HUES64 (cell line): ENCODE measurements at regions not wholly inside any gene's neighbourhood (a gene's known extent, or its start where the extent isn't known, plus 50 kb on each side); places are given as distances from the start of the nearest gene placed in this dataset.

Source experiments
- H3K27ac ChIP-seq: 2 replicates; pipeline ENCODE4 v1.7.0; 2013; ENCODE audit warnings: low read depth, low read length, inconsistent platforms
- H3K27me3 ChIP-seq: 2 replicates; pipeline ENCODE4 v1.6.1; 2013; ENCODE audit warnings: mild to moderate bottlenecking, low read length; ENCODE audit not compliant: insufficient read depth
- H3K36me3 ChIP-seq: 2 replicates; pipeline ENCODE4 v1.6.1; 2013; ENCODE audit warnings: mild to moderate bottlenecking, low read length; ENCODE audit not compliant: insufficient read depth
- H3K4me1 ChIP-seq: 2 replicates; pipeline ENCODE4 v1.6.1; 2013; ENCODE audit warnings: mild to moderate bottlenecking, low read length, moderate library complexity; ENCODE audit not compliant: insufficient read depth
- H3K4me3 ChIP-seq: 2 replicates; pipeline ENCODE4 v1.5.1; 2013; ENCODE audit warnings: mild to moderate bottlenecking, low read length, moderate library complexity
- H3K9ac ChIP-seq: 2 replicates; pipeline ENCODE4 v1.6.1; 2013; ENCODE audit warnings: mild to moderate bottlenecking, low read depth, low read length
- H3K9me3 ChIP-seq: 2 replicates; pipeline ENCODE4 v1.6.1; 2013; ENCODE audit warnings: low read depth, low read length; ENCODE audit not compliant: insufficient read depth
- WGBS: fragments of 150-250, 120-280 bp; methylation state at CpG from one replicate; pipeline ENCODE4 v1.1.7; 2013; ENCODE audit warnings: missing lambda C conversion rate; 5-methylcytosine and 5-hydroxymethylcytosine counted together

- H3K4me1 ChIP-seq: 0 out of 2 replicates have a peak, but pooled peaks cover 5% of the 10 kb centered on the region
- WGBS: 83% methylated on average over 2 of the region's 6 CpGs
- H3K4me3 ChIP-seq: no peak overlapping the region
- no peak overlapping the region for H3K9ac ChIP-seq
- H3K36me3 ChIP-seq: no peaks in the 10 kb centered on the region
- no peaks in the 10 kb centered on the region for H3K27me3 ChIP-seq
- 0 out of 2 replicates have a peak, but pooled peaks cover 6% of the 10 kb centered on the region for H3K9me3 ChIP-seq
- H3K27ac ChIP-seq: no peak overlapping the region
Observed at GRCh38 chr7:16211402-16211925, 209.9 kb downstream of the CRPPA start.

GRCh38 chr7:16210171-16210570 is 211.2 kb downstream of the CRPPA start:
- 95% methylated on average over 2 of the region's 2 CpGs for WGBS
- H3K9me3 ChIP-seq: no peaks in the 10 kb centered on the region
- H3K36me3 ChIP-seq: no peaks in the 10 kb centered on the region
- no peak overlapping the region for H3K9ac ChIP-seq
- H3K4me3 ChIP-seq: no peak overlapping the region
- H3K4me1 ChIP-seq: peaks cover 11% of the 10 kb centered on the region
- H3K27me3 ChIP-seq: no peaks in the 10 kb centered on the region
- no peak overlapping the region for H3K27ac ChIP-seq

- Histone ChIP-seq H3K9me3 (no peaks in the 10 kb centered on the region), H3K4me3 (no peak overlapping the region), H3K36me3 (no peaks in the 10 kb centered on the region), H3K27ac (no peak overlapping the region), H3K27me3 (no peaks in the 10 kb centered on the region), H3K9ac (no peak overlapping the region), H3K4me1 (peaks cover 15% of the 10 kb centered on the region)
- 94% methylated on average over 2 of the region's 2 CpGs for WGBS
Observed at GRCh38 chr7:16207321-16207720, 214.0 kb downstream of the CRPPA start.

- Histone ChIP-seq H3K36me3 (no peaks in the 10 kb centered on the region), H3K27ac (peak overlapping the region; percentile 38), H3K9ac (no peak overlapping the region), H3K9me3 (peaks cover 7% of the 10 kb centered on the region; the same call in 1 of the 2 replicates), H3K4me3 (no peak overlapping the region), H3K27me3 (no peaks in the 10 kb centered on the region), H3K4me1 (peaks cover 15% of the 10 kb centered on the region)
- WGBS: 100% methylated on average over 1 of the region's 2 CpGs
Observed at GRCh38 chr7:16205466-16205865, 215.9 kb downstream of the CRPPA start.

- no peaks in the 10 kb centered on the region for H3K27me3 ChIP-seq
- H3K27ac ChIP-seq: peak overlapping the region; percentile 39; the same call in 1 of the 2 replicates
- WGBS: 30% methylated on average over 2 of the region's 2 CpGs
- no peaks in the 10 kb centered on the region for H3K36me3 ChIP-seq
- H3K9ac ChIP-seq: no peak overlapping the region
- H3K4me3 ChIP-seq: no peak overlapping the region
- H3K9me3 ChIP-seq: peaks cover 7% of the 10 kb centered on the region; the same call in 1 of the 2 replicates
- H3K4me1 ChIP-seq: peaks cover 15% of the 10 kb centered on the region
Observed at GRCh38 chr7:16204953-16205352, 216.4 kb downstream of the CRPPA start.

GRCh38 chr7:16203065-16203464 is 218.3 kb downstream of the CRPPA start:
- H3K9ac ChIP-seq: no peak overlapping the region
- H3K36me3 ChIP-seq: no peaks in the 10 kb centered on the region
- no peak overlapping the region for H3K4me3 ChIP-seq
- no peak overlapping the region for H3K27ac ChIP-seq
- H3K27me3 ChIP-seq: no peaks in the 10 kb centered on the region
- H3K9me3 ChIP-seq: peaks cover 7% of the 10 kb centered on the region; the same call in 1 of the 2 replicates
- 78% methylated on average over 2 of the region's 3 CpGs for WGBS
- H3K4me1 ChIP-seq: peaks cover 15% of the 10 kb centered on the region

- Histone ChIP-seq H3K9ac (no peak overlapping the region), H3K4me1 (peaks cover 15% of the 10 kb centered on the region), H3K27me3 (no peaks in the 10 kb centered on the region), H3K27ac (no peak overlapping the region), H3K9me3 (peaks cover 7% of the 10 kb centered on the region; the same call in 1 of the 2 replicates), H3K36me3 (no peaks in the 10 kb centered on the region), H3K4me3 (no peak overlapping the region)
Observed at GRCh38 chr7:16202303-16202702, 219.0 kb downstream of the CRPPA start.

- Histone ChIP-seq H3K4me3 (no peak overlapping the region), H3K9ac (no peak overlapping the region), H3K27me3 (no peaks in the 10 kb centered on the region), H3K9me3 (peaks cover 7% of the 10 kb centered on the region; the same call in 1 of the 2 replicates), H3K4me1 (peaks cover 12% of the 10 kb centered on the region), H3K27ac (no peak overlapping the region), H3K36me3 (no peaks in the 10 kb centered on the region)
- 93% methylated on average over 1 of the region's 1 CpG for WGBS
Observed at GRCh38 chr7:16200591-16200990, 220.7 kb downstream of the CRPPA start.

GRCh38 chr7:16193631-16194030 is 227.7 kb downstream of the CRPPA start:
- no peak overlapping the region for H3K9ac ChIP-seq
- no peak overlapping the region for H3K4me3 ChIP-seq
- no peaks in the 10 kb centered on the region for H3K27me3 ChIP-seq
- no peaks in the 10 kb centered on the region for H3K36me3 ChIP-seq
- H3K4me1 ChIP-seq: peaks cover 13% of the 10 kb centered on the region
- 63% methylated on average over 4 of the region's 4 CpGs for WGBS
- H3K27ac ChIP-seq: 0 out of 2 replicates have a peak overlapping the region, but pooled peaks have one; percentile 16
- no peaks in the 10 kb centered on the region for H3K9me3 ChIP-seq

GRCh38 chr7:16189026-16189715 is 232.2 kb downstream of the CRPPA start:
- peaks cover 10% of the 10 kb centered on the region for H3K4me1 ChIP-seq
- H3K36me3 ChIP-seq: no peaks in the 10 kb centered on the region
- no peak overlapping the region for H3K27ac ChIP-seq
- H3K4me3 ChIP-seq: no peak overlapping the region
- H3K9ac ChIP-seq: no peak overlapping the region
- 95% methylated on average over 2 of the region's 2 CpGs for WGBS
- H3K27me3 ChIP-seq: no peaks in the 10 kb centered on the region
- H3K9me3 ChIP-seq: no peaks in the 10 kb centered on the region

GRCh38 chr7:16187131-16187530 is 234.2 kb downstream of the CRPPA start:
- H3K9me3 ChIP-seq: no peaks in the 10 kb centered on the region
- no peaks in the 10 kb centered on the region for H3K4me1 ChIP-seq
- 92% methylated on average over 1 of the region's 1 CpG for WGBS
- H3K9ac ChIP-seq: no peak overlapping the region
- no peak overlapping the region for H3K4me3 ChIP-seq
- no peak overlapping the region for H3K27ac ChIP-seq
- no peaks in the 10 kb centered on the region for H3K36me3 ChIP-seq
- no peaks in the 10 kb centered on the region for H3K27me3 ChIP-seq
